Left ventricle myocardium inferior (tissue), 1 donor: ENCODE measurements at regions not wholly inside any gene's neighbourhood (a gene's known extent, or its start where the extent isn't known, plus 50 kb on each side); places are given as distances from the start of the nearest gene placed in this dataset.
"Not testable (repeated sequence)": the region's sequence is repeated elsewhere in the genome, so short reads cannot be mapped to it uniquely, and the experiment has no call there.

Experiments used
- DNase-seq: peaks from one replicate; pipeline ENCODE4 v3.0.0-alpha.2; 2020
- H3K27ac ChIP-seq: fragments of 200-600 bp; replicated peaks from 2 replicates; pipeline ENCODE4 v1.8.0; 2021
- H3K27me3 ChIP-seq: fragments of 200-600 bp; 2 replicates; pipeline ENCODE4 v1.8.0; 2021; ENCODE audit warnings: low read depth
- H3K36me3 ChIP-seq: fragments of 200-600 bp; 2 replicates; pipeline ENCODE4 v1.8.0; 2021
- H3K4me1 ChIP-seq: fragments of 200-600 bp; 2 replicates; pipeline ENCODE4 v1.8.0; 2021
- H3K4me3 ChIP-seq: fragments of 200-600 bp; 2 replicates; pipeline ENCODE4 v1.8.0; 2021; ENCODE audit warnings: mild to moderate bottlenecking, moderate library complexity
- H3K9me3 ChIP-seq: fragments of 200-600 bp; replicated peaks from 2 replicates; pipeline ENCODE4 v1.8.0; 2021
- CTCF ChIP-seq: fragments of 200-600 bp; IDR thresholded peaks from 2 replicates; pipeline ENCODE4 v1.8.0; 2021; ENCODE audit warnings: antibody characterized with exemption, mild to moderate bottlenecking, borderline replicate concordance
- intact Hi-C: fragments of 100-400 bp; cut with micrococcal nuclease; formaldehyde crosslinking; loops from one replicate; pipeline ENCODE4 v1.11.0; 2022
- donor health status: DM: no; HTN: yes; CAD: no; lungs with severe emphysema.

DNA sequence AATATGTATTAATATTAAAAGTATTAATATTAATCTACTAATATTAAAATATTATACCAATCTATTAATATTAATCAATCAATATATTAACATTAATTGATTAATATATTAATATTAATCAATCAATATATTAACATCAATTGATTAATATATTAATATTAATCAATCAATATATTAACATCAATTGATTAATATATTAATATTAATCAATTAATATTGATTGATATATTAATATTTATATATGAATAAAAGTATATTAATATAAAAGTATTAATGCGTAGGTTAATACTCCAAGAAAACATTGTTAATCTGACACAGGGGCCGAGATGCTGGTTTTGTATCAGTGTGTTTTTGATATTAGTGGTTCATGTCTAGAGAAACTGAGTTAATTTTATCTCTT, 1430.1 kb upstream of the SEL1L start:
- no peaks in the 10 kb centered on the region for H3K27me3 ChIP-seq
- H3K27ac ChIP-seq: no peak overlapping the region
- H3K36me3 ChIP-seq: no peaks in the 10 kb centered on the region
- intact Hi-C loops: no loop called here
- DNase-seq: no peak
- TF ChIP-seq CTCF: no peak
- H3K9me3 ChIP-seq: no peaks in the 10 kb centered on the region
- H3K4me1 ChIP-seq: no peaks in the 10 kb centered on the region
- H3K4me3 ChIP-seq: no peak overlapping the region

- no peak for TF ChIP-seq CTCF
- Histone ChIP-seq H3K4me3 (no peak overlapping the region), H3K4me1 (no peaks in the 10 kb centered on the region), H3K27me3 (no peaks in the 10 kb centered on the region), H3K36me3 (no peaks in the 10 kb centered on the region), H3K27ac (no peak overlapping the region), H3K9me3 (no peaks in the 10 kb centered on the region)
- no peak for DNase-seq
- intact Hi-C loops: no loop called here
These were observed 1454.0 kb upstream of the SEL1L start for GRCh38 chr14:82987502-82988124.

- H3K27me3 ChIP-seq, DNase-seq, intact Hi-C loops, H3K4me3 ChIP-seq, H3K4me1 ChIP-seq, H3K36me3 ChIP-seq, H3K27ac ChIP-seq, H3K9me3 ChIP-seq: not testable (repeated sequence)
These were observed 1460.9 kb upstream of the SEL1L start for GRCh38 chr14:82994547-82994946.

DNA sequence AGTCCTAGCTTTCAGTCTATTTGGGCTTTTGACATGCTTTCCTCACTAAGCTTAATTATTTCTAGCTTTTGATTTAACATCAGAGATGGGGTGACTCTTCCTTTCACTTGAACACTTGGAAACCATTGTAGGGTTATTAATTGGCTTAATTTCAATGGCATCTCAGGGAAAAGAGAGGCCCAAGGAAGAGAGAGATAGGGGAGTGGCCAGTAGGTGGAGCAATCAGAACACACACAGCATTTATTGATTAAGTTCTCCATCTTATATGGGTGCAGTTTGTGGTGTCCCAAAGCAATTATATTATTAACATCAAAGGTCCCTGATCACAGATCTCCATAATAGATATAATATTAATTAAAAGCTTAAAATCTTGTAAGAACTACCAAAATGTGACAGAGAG, 1466.1 kb upstream of the SEL1L start:
- intact Hi-C loops: no loop called here
- Histone ChIP-seq H3K27ac (no peak overlapping the region), H3K4me3 (no peak overlapping the region), H3K9me3 (peaks cover 6% of the 10 kb centered on the region), H3K4me1 (no peaks in the 10 kb centered on the region), H3K27me3 (no peaks in the 10 kb centered on the region), H3K36me3 (no peaks in the 10 kb centered on the region)
- DNase-seq: no peak
- peak; percentile 27 for TF ChIP-seq CTCF

- Histone ChIP-seq H3K36me3 (no peaks in the 10 kb centered on the region), H3K27me3 (no peaks in the 10 kb centered on the region), H3K4me1 (no peaks in the 10 kb centered on the region), H3K27ac (no peak overlapping the region), H3K4me3 (no peak overlapping the region), H3K9me3 (peaks cover 4% of the 10 kb centered on the region)
- intact Hi-C loops: no loop called here
- DNase-seq: no peak
- TF ChIP-seq CTCF: no peak
These were observed 1470.9 kb upstream of the SEL1L start for GRCh38 chr14:83004456-83005006.

DNA sequence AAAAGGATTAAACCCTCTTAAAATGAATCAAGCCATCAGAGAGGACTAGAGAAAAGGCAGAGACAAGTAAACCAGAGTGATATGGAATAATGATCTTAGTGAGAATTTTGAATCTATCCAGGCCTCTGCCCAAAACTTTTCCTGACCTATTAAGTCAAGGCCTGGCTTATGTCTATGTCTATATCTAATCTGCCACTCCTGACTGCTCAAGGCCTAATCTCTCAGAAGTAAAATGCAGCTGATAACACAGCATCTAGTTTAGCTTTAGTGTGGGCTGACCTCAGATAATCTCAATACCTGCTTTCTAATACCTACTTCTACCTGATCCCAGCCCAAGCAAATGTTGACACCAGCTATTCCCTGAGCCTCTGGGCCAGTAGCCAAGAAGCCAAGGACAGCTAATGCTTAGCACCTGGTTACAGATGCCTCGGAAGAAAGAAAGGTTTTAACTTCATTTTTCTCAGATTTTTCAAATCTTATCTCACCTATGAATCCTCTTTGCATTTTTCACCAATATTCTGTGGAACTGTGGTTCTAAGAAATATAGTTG, 1472.5 kb upstream of the SEL1L start:
- H3K4me1 ChIP-seq: no peaks in the 10 kb centered on the region
- H3K27ac ChIP-seq: no peak overlapping the region
- no peak for DNase-seq
- intact Hi-C loops: no loop called here
- H3K9me3 ChIP-seq: peaks cover 4% of the 10 kb centered on the region
- H3K36me3 ChIP-seq: no peaks in the 10 kb centered on the region
- no peaks in the 10 kb centered on the region for H3K27me3 ChIP-seq
- TF ChIP-seq CTCF: no peak
- H3K4me3 ChIP-seq: no peak overlapping the region

DNA sequence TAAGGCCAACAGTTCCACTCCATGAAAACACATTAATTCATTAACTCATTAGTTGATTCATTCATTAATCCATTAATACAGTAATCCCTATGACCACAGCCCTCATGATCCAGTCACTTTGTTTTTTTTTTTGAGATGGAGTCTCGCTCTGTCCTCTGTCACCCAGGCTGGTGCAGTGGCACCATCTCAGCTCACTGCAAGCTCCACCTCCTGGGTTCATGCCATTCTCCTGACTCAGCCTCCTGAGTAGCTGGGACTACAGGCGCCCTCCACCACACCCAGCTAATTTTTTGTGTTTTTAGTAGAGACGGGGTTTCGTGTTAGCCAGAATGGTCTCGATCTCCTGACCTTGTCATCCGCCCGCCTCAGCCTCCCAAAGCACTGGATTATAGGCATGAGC, 1473.4 kb upstream of the SEL1L start:
- H3K4me3 ChIP-seq, H3K9me3 ChIP-seq, H3K27me3 ChIP-seq, DNase-seq, intact Hi-C loops, H3K27ac ChIP-seq, H3K4me1 ChIP-seq, H3K36me3 ChIP-seq: not testable (repeated sequence)
